ENCODE measurements at regions not wholly inside any gene's neighbourhood (a gene's known extent, or its start where the extent isn't known, plus 50 kb on each side); places are given as distances from the start of the nearest gene placed in this dataset.
"Not testable (repeated sequence)": the region's sequence is repeated elsewhere in the genome, so short reads cannot be mapped to it uniquely, and the experiment has no call there.

DNA sequence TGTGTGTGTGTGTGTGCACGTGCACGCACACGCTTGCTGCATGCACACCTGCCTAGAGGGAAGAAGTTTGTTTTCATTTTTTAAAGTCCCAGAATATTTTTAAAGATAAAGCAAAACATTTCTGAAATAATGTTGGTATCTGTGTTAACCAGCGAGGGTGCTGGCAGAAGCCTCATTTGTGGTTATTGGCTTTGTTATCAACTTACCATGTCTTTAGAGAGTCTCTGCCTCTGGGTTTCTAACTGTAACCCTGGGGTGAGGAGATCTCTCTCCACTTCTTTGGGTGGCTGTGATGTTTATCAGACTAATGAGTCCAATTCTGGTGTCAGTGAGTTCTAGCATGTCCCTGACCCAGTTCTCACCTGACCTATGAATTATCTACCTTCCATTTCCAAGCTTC is 927.6 kb upstream of the FANCL start:
- Histone ChIP-seq H3K36me3 (ENCODE audit: control insufficient read depth in 2 of 2, insufficient read depth in 2 of 2, low read length in 2 of 2) (no peaks in the 10 kb centered on the region), H3K27ac (ENCODE audit: low read length) (no peak overlapping the region), H3K9me3 (ENCODE audit: control insufficient read depth in 2 of 2, low read length in 2 of 2) (no peaks in the 10 kb centered on the region), H3K4me3 (ENCODE audit: low read length in 2 of 2) (no peak overlapping the region), H3K27me3 (ENCODE audit: control insufficient read depth in 1 of 2, insufficient read depth in 2 of 2, low read length in 2 of 2) (no peaks in the 10 kb centered on the region), H3K9ac (ENCODE audit: low read length in 2 of 2) (no peak overlapping the region), H3K4me1 (ENCODE audit: control insufficient read depth, insufficient read depth, low read length) (no peaks in the 10 kb centered on the region)

DNA sequence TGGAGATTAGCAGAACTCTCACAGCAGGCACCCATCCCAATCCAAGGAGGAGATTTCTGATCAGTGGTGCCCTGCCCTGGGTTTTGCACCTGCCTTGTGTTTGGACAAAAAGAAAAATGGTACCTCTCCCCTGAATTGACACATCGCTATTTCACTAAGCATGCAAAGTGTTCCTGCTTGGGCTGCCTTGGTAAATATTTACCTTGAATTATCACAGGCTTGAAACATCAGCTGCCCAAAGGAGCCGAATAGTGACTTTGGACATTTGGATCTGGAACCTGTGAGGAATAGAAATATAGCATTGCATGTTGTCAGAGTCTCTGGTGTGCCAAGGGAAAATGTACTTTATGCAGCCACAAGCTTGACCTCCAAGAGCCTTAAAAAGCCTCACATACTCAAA is 926.4 kb upstream of the FANCL start:
- H3K36me3 ChIP-seq (ENCODE audit: control insufficient read depth in 2 of 2, insufficient read depth in 2 of 2, low read length in 2 of 2): no peaks in the 10 kb centered on the region
- no peaks in the 10 kb centered on the region for H3K9me3 ChIP-seq (ENCODE audit: control insufficient read depth in 2 of 2, low read length in 2 of 2)
- H3K4me3 ChIP-seq (ENCODE audit: low read length in 2 of 2): no peak overlapping the region
- no peak overlapping the region for H3K9ac ChIP-seq (ENCODE audit: low read length in 2 of 2)
- no peaks in the 10 kb centered on the region for H3K4me1 ChIP-seq (ENCODE audit: control insufficient read depth, insufficient read depth, low read length)
- no peak overlapping the region for H3K27ac ChIP-seq (ENCODE audit: low read length)
- H3K27me3 ChIP-seq (ENCODE audit: control insufficient read depth in 1 of 2, insufficient read depth in 2 of 2, low read length in 2 of 2): no peaks in the 10 kb centered on the region

DNA sequence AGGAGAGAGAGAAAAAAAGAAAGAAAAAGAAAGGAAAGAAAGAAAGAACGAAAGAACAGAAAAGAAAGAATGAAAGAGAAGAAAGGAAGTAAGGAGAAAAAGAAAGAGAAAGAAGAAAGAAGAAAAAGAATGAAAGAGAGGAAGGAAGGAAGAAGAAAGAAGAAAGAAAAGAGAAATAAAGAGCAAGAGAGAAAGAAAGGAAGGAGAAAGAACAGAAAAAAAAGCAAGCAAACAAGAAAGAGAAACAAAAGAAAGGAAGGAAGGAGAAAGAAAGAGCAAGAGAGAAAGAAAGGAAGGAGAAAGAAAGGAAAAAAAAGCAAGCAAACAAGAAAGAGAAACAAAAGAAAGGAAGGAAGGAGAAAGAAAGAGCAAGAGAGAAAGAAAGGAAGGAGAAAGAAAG is 916.8 kb upstream of the FANCL start:
- not testable (repeated sequence) for H3K4me1 ChIP-seq (ENCODE audit: control insufficient read depth, insufficient read depth, low read length); H3K9ac ChIP-seq (ENCODE audit: low read length in 2 of 2); H3K27me3 ChIP-seq (ENCODE audit: control insufficient read depth in 1 of 2, insufficient read depth in 2 of 2, low read length in 2 of 2); H3K27ac ChIP-seq (ENCODE audit: low read length); H3K36me3 ChIP-seq (ENCODE audit: control insufficient read depth in 2 of 2, insufficient read depth in 2 of 2, low read length in 2 of 2); H3K4me3 ChIP-seq (ENCODE audit: low read length in 2 of 2); H3K9me3 ChIP-seq (ENCODE audit: control insufficient read depth in 2 of 2, low read length in 2 of 2)

DNA sequence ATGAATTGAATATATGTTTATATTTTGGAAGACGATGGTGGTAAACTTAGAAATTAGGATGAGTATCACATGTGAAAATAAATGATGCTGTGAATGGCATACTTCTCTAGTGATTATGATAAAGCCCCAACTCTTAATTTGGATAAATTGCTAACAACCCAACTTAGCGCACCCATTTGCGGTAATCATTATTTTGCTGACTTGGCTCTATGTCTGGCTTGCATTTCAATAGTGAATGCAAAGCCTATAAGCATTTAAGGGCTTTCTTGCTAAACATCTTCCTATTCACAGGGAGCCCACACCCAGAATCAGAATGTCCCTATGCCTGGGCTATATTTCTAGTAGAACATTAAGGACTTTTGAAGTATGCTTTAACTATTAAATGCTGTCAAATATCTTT is 910.7 kb upstream of the FANCL start:
- Histone ChIP-seq H3K9me3 (ENCODE audit: control insufficient read depth in 2 of 2, low read length in 2 of 2) (no peaks in the 10 kb centered on the region), H3K27me3 (ENCODE audit: control insufficient read depth in 1 of 2, insufficient read depth in 2 of 2, low read length in 2 of 2) (no peaks in the 10 kb centered on the region), H3K4me1 (ENCODE audit: control insufficient read depth, insufficient read depth, low read length) (no peaks in the 10 kb centered on the region), H3K4me3 (ENCODE audit: low read length in 2 of 2) (no peak overlapping the region), H3K36me3 (ENCODE audit: control insufficient read depth in 2 of 2, insufficient read depth in 2 of 2, low read length in 2 of 2) (no peaks in the 10 kb centered on the region), H3K9ac (ENCODE audit: low read length in 2 of 2) (no peak overlapping the region), H3K27ac (ENCODE audit: low read length) (no peak overlapping the region)

DNA sequence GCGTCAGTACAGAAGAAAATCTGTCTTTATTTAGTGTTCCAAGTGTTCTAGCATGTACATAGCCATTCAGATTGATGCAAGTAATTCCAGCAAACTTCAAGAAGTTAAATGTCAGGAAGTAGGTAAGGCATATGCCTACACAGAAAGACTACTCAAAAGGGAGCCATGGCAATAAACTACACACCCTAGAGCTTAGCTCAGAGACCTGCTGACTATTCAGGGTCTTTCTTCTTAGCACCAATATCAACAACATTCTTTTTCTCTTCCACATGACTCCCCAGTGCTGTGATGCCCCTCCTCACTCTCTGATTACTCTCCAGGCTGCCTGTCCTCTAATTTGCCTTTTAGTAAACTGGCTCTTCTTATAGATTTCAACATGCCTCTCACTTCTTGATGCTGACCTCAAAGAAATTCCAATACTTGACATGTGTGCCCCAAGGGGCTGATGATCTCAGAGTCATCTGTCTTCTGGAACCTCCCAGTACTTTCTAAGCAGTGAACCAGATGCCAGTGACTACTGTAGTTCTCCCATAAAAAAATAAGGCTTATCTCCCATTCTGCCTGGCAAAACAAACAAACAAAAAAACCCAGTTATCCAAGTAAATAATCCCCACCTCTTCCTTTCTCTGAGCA is 909.2 kb upstream of the FANCL start:
- no peaks in the 10 kb centered on the region for H3K4me1 ChIP-seq (ENCODE audit: control insufficient read depth, insufficient read depth, low read length)
- H3K27me3 ChIP-seq (ENCODE audit: control insufficient read depth in 1 of 2, insufficient read depth in 2 of 2, low read length in 2 of 2): no peaks in the 10 kb centered on the region
- H3K9me3 ChIP-seq (ENCODE audit: control insufficient read depth in 2 of 2, low read length in 2 of 2): no peaks in the 10 kb centered on the region
- H3K27ac ChIP-seq (ENCODE audit: low read length): no peak overlapping the region
- H3K9ac ChIP-seq (ENCODE audit: low read length in 2 of 2): no peak overlapping the region
- no peak overlapping the region for H3K4me3 ChIP-seq (ENCODE audit: low read length in 2 of 2)
- no peaks in the 10 kb centered on the region for H3K36me3 ChIP-seq (ENCODE audit: control insufficient read depth in 2 of 2, insufficient read depth in 2 of 2, low read length in 2 of 2)

DNA sequence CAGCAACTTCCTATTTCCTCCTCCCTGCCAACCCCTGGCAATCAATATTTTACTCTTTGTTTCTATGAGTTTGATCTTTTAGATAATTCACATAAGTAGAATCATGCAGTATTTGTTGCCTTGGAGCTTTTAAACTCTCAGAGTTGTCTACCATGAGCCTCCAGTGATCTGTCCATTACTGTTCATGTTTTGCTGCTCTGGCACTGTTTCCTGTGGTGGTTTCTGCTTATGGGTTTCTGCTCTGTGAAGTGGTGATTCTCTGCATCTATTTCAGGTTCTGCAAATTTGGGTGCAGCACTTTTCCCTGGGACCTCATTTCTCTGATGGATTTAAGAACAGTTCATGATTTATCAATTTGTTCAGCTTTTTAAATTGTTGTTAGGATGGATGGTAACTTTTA is 908.1 kb upstream of the FANCL start:
- Histone ChIP-seq H3K27ac (ENCODE audit: low read length) (no peak overlapping the region), H3K9me3 (ENCODE audit: control insufficient read depth in 2 of 2, low read length in 2 of 2) (no peaks in the 10 kb centered on the region), H3K4me3 (ENCODE audit: low read length in 2 of 2) (no peak overlapping the region), H3K27me3 (ENCODE audit: control insufficient read depth in 1 of 2, insufficient read depth in 2 of 2, low read length in 2 of 2) (no peaks in the 10 kb centered on the region), H3K36me3 (ENCODE audit: control insufficient read depth in 2 of 2, insufficient read depth in 2 of 2, low read length in 2 of 2) (no peaks in the 10 kb centered on the region), H3K4me1 (ENCODE audit: control insufficient read depth, insufficient read depth, low read length) (no peaks in the 10 kb centered on the region), H3K9ac (ENCODE audit: low read length in 2 of 2) (no peak overlapping the region)

DNA sequence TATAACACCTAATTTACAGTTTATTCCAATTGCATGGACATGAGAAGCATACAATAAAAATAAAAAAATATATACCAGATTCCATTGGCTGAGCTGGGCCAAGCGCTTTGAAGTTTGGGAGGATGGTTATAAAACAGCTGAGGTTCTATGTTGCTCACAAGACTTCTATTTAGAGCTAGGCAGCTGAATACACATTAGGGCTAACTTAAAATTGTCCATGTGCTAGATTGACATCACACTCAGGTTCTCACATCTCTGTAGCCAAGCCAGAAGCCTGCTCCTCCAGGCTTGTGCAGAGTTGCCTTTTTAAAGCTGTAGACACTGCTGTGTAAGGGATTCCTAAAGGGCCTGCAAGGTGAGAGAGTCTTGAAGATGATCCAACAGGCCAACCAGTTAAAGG is 871.1 kb upstream of the FANCL start:
- Histone ChIP-seq H3K27ac (ENCODE audit: low read length) (no peak overlapping the region), H3K36me3 (ENCODE audit: control insufficient read depth in 2 of 2, insufficient read depth in 2 of 2, low read length in 2 of 2) (no peaks in the 10 kb centered on the region), H3K4me1 (ENCODE audit: control insufficient read depth, insufficient read depth, low read length) (no peaks in the 10 kb centered on the region), H3K4me3 (ENCODE audit: low read length in 2 of 2) (no peak overlapping the region), H3K9ac (ENCODE audit: low read length in 2 of 2) (no peak overlapping the region), H3K9me3 (ENCODE audit: control insufficient read depth in 2 of 2, low read length in 2 of 2) (no peaks in the 10 kb centered on the region), H3K27me3 (ENCODE audit: control insufficient read depth in 1 of 2, insufficient read depth in 2 of 2, low read length in 2 of 2) (no peaks in the 10 kb centered on the region)

DNA sequence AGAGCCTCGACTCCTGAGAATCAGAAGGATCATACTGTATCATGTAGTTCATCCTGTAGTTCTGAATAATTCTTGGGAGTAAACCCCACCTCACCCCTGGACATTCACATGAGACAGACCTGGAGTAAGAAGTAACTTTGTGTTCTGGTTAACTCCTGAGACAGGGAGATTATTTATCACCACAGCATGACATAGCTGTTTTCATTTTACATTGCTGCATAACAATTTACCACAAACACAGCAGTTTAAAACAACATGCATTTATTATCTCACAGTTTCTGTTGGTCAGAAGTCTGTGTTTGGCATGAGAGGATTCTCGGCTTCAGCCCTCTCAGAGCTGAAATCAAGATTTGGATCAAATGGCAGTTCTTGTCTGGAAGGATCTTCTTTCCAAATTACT is 855.8 kb upstream of the FANCL start:
- H3K27ac ChIP-seq (ENCODE audit: low read length): no peak overlapping the region
- peaks cover 0 to 6% of the 10 kb centered on the region in 2 donors for H3K9me3 ChIP-seq (ENCODE audit: control insufficient read depth in 2 of 2, low read length in 2 of 2)
- no peaks in the 10 kb centered on the region for H3K27me3 ChIP-seq (ENCODE audit: control insufficient read depth in 1 of 2, insufficient read depth in 2 of 2, low read length in 2 of 2)
- H3K9ac ChIP-seq (ENCODE audit: low read length in 2 of 2): no peak overlapping the region
- H3K36me3 ChIP-seq (ENCODE audit: control insufficient read depth in 2 of 2, insufficient read depth in 2 of 2, low read length in 2 of 2): no peaks in the 10 kb centered on the region
- no peak overlapping the region for H3K4me3 ChIP-seq (ENCODE audit: low read length in 2 of 2)
- no peaks in the 10 kb centered on the region for H3K4me1 ChIP-seq (ENCODE audit: control insufficient read depth, insufficient read depth, low read length)

DNA sequence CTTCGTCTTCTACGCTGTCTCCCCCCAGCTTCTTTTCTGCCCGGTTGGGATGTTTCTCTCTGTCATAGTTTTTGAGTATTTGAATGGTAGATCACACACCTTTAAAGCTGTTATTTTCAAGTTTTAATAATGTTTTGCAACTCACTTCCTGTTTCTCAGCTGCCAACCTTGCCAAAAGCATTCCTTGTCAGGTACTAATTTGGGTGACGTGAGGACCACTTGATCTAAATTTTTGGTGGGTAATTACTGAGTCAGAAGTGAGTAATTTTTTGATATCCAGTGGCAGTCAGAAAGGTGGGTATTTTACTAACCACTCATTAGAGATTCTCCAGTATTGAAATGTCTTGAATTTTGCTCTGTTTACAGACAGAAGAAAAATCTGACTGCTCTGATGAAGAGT is 852.4 kb upstream of the FANCL start:
- Histone ChIP-seq H3K9me3 (ENCODE audit: control insufficient read depth in 2 of 2, low read length in 2 of 2) (peaks cover 0 to 3% of the 10 kb centered on the region in 2 donors), H3K27me3 (ENCODE audit: control insufficient read depth in 1 of 2, insufficient read depth in 2 of 2, low read length in 2 of 2) (no peaks in the 10 kb centered on the region), H3K36me3 (ENCODE audit: control insufficient read depth in 2 of 2, insufficient read depth in 2 of 2, low read length in 2 of 2) (no peaks in the 10 kb centered on the region), H3K27ac (ENCODE audit: low read length) (no peak overlapping the region), H3K4me1 (ENCODE audit: control insufficient read depth, insufficient read depth, low read length) (no peaks in the 10 kb centered on the region), H3K4me3 (ENCODE audit: low read length in 2 of 2) (no peak overlapping the region), H3K9ac (ENCODE audit: low read length in 2 of 2) (no peak overlapping the region)

DNA sequence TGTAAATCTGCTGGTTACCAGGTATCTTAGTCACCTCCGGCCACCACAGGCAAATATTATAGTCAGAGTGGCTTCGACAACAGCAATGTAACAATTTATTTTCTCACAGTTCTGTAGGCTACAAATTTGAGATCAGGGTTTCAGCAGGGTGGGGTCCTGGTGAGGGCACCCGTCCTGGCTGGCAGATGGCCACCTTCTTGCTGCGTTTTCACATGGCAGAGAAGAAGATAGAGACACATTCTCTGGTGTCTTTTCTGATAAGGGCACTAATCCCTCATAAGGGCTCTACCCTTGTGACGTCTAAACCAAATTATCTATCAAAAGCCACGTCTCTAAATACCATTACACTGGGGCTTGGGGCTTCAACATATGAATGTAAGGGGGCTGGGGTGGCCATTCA is 843.2 kb upstream of the FANCL start:
- Histone ChIP-seq H3K27ac (ENCODE audit: low read length) (no peak overlapping the region), H3K4me1 (ENCODE audit: control insufficient read depth, insufficient read depth, low read length) (no peaks in the 10 kb centered on the region), H3K9me3 (ENCODE audit: control insufficient read depth in 2 of 2, low read length in 2 of 2) (no peaks in the 10 kb centered on the region), H3K27me3 (ENCODE audit: control insufficient read depth in 1 of 2, insufficient read depth in 2 of 2, low read length in 2 of 2) (no peaks in the 10 kb centered on the region), H3K9ac (ENCODE audit: low read length in 2 of 2) (no peak overlapping the region), H3K36me3 (ENCODE audit: control insufficient read depth in 2 of 2, insufficient read depth in 2 of 2, low read length in 2 of 2) (no peaks in the 10 kb centered on the region), H3K4me3 (ENCODE audit: low read length in 2 of 2) (no peak overlapping the region)

DNA sequence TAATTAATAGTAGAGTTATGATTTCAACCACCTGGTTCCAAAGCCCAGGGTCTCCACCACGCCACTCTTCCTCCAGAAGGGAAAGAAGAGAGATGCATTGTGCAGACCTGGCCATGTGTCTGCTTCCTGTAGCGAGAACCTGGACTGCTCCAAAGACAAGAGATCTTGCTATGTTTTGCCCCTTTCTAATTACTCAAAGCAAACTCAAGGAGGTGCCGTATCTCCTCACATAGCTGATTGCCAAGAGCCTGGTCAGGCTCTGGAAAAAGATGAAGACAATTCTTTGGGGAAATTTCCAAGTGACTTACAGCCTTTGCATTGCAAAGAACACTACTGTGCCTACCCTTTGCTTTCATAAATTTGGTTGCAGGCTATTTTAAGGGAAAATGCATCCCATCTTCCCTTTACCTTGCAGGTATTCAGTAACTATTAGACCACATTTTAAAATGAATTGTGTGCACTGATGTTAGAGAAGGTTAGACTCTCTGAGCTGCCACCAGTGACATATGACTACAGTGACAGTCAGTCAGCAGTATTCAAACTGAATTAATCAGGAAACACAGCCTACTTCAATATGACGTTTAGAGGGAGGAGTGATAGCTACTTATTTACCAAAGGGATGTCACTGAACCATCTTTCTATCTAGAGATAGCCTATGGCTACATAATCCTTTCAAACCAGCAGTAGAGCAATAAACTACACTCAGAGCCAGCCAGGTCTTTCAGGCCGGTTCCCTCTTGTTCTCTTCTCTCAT is 842.1 kb upstream of the FANCL start:
- H3K27ac ChIP-seq (ENCODE audit: low read length): no peak overlapping the region
- H3K9ac ChIP-seq (ENCODE audit: low read length in 2 of 2): no peak overlapping the region
- no peaks in the 10 kb centered on the region for H3K4me1 ChIP-seq (ENCODE audit: control insufficient read depth, insufficient read depth, low read length)
- H3K9me3 ChIP-seq (ENCODE audit: control insufficient read depth in 2 of 2, low read length in 2 of 2): no peaks in the 10 kb centered on the region
- no peaks in the 10 kb centered on the region for H3K27me3 ChIP-seq (ENCODE audit: control insufficient read depth in 1 of 2, insufficient read depth in 2 of 2, low read length in 2 of 2)
- H3K4me3 ChIP-seq (ENCODE audit: low read length in 2 of 2): no peak overlapping the region
- H3K36me3 ChIP-seq (ENCODE audit: control insufficient read depth in 2 of 2, insufficient read depth in 2 of 2, low read length in 2 of 2): no peaks in the 10 kb centered on the region
